ENCODE measurements at regions not wholly inside any gene's neighbourhood (a gene's known extent, or its start where the extent isn't known, plus 50 kb on each side); places are given as distances from the start of the nearest gene placed in this dataset.

DNA sequence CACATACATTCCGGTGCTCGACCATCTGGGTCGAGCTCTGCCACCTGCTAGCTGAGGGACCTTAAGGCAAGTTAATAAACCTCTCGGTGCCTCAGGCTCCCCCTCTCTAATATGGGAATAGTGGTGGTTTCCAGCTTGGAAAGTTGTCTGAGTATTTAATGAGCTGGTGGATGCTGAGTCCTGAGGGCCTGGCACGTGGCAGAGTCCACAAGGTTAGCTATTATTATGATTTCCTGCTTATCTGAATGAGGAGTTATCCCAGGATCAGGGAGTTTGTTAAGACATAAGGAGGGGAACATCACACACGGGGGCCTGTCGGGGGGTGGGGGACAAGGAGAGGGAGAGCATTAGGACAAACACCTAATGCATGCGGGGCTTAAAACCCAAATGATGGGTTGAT lies 80.1 kb upstream of the SLC22A23 start:
- no peaks in the 10 kb centered on the region for H3K36me3 ChIP-seq (ENCODE audit: insufficient read depth, low read length)
- no peak overlapping the region for H2AFZ ChIP-seq (ENCODE audit: low read length)
- no peaks in the 10 kb centered on the region for H4K20me1 ChIP-seq (ENCODE audit: insufficient read depth, low read length, poor library complexity, severe bottlenecking)
- no peak overlapping the region for H3K4me2 ChIP-seq (ENCODE audit: low read depth, low read length, poor library complexity, severe bottlenecking)
- no peak overlapping the region for H3K4me3 ChIP-seq (ENCODE audit: low read length, poor library complexity, severe bottlenecking)
- H3F3A ChIP-seq (ENCODE audit: low read depth), result no peaks in the 10 kb centered on the region
- H3K4me1 ChIP-seq (ENCODE audit: insufficient read depth, low read length, poor library complexity, severe bottlenecking), result no peaks in the 10 kb centered on the region
- TF ChIP-seq EZH2phosphoT487 (IDR thresholded peaks at IDR 0.05; ENCODE audit: borderline replicate concordance), result no peak
- TF ChIP-seq CTCF (conservative IDR thresholded peaks at IDR 0.05; ENCODE audit: low read length), result no peak
- H3K79me2 ChIP-seq (ENCODE audit: insufficient read depth, low read length), result no peaks in the 10 kb centered on the region
- no peaks in the 10 kb centered on the region for H3K27me3 ChIP-seq (ENCODE audit: insufficient read depth, low read length, poor library complexity, severe bottlenecking)
- no peaks in the 10 kb centered on the region for H3K9me2 ChIP-seq (replicated peaks; ENCODE audit: low read depth, low read length)
- no peak overlapping the region for H3K9ac ChIP-seq (ENCODE audit: low read depth, low read length, poor library complexity, severe bottlenecking)
- H3K9me3 ChIP-seq (ENCODE audit: insufficient read depth, low read depth, low read length), result no peaks in the 10 kb centered on the region

DNA sequence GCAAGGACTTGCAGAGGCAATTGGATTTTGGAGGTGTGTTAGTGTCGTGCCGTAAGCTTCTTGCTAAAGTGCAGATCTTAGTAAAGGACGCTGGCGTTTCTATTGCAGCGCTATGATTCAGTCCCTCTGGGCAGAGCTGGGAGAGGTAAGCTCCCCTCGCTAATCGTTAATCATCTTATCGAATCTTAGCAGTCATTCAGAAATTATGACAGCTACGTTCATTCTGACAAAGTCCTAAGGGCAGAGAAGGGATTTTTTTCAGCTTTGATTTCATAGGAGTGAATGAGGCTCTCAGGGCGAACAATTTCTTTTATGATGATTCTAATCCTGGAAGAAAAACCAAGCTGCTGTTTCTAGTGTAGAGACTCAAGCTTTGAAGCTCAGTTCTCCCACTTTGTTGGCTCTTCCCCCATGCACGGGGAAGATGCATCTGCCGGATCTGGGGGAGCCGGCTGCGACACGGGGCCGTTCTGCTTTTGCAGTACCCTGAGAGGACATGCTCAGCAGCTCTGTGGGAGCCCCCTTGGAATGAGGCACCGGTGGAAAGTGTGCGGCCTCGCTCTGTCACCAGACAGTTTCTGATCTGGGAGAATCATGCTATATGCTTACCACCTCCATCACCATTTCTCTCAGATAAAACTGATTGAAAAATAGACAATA lies 79.1 kb upstream of the SLC22A23 start:
- Histone ChIP-seq H3K4me3 (ENCODE audit: low read length, poor library complexity, severe bottlenecking) (no peak overlapping the region), H3K9me2 (replicated peaks; ENCODE audit: low read depth, low read length) (no peaks in the 10 kb centered on the region), H3K27me3 (ENCODE audit: insufficient read depth, low read length, poor library complexity, severe bottlenecking) (no peaks in the 10 kb centered on the region), H3K79me2 (ENCODE audit: insufficient read depth, low read length) (no peaks in the 10 kb centered on the region), H3F3A (ENCODE audit: low read depth) (no peaks in the 10 kb centered on the region), H3K4me2 (ENCODE audit: low read depth, low read length, poor library complexity, severe bottlenecking) (no peak overlapping the region), H3K9ac (ENCODE audit: low read depth, low read length, poor library complexity, severe bottlenecking) (no peak overlapping the region), H4K20me1 (ENCODE audit: insufficient read depth, low read length, poor library complexity, severe bottlenecking) (no peaks in the 10 kb centered on the region), H3K9me3 (ENCODE audit: insufficient read depth, low read depth, low read length) (no peaks in the 10 kb centered on the region), H3K4me1 (ENCODE audit: insufficient read depth, low read length, poor library complexity, severe bottlenecking) (no peaks in the 10 kb centered on the region), H3K36me3 (ENCODE audit: insufficient read depth, low read length) (no peaks in the 10 kb centered on the region), H2AFZ (ENCODE audit: low read length) (no peak overlapping the region)
- no peak for TF ChIP-seq CTCF (conservative IDR thresholded peaks at IDR 0.05; ENCODE audit: low read length)
- no peak for TF ChIP-seq EZH2phosphoT487 (IDR thresholded peaks at IDR 0.05; ENCODE audit: borderline replicate concordance)

DNA sequence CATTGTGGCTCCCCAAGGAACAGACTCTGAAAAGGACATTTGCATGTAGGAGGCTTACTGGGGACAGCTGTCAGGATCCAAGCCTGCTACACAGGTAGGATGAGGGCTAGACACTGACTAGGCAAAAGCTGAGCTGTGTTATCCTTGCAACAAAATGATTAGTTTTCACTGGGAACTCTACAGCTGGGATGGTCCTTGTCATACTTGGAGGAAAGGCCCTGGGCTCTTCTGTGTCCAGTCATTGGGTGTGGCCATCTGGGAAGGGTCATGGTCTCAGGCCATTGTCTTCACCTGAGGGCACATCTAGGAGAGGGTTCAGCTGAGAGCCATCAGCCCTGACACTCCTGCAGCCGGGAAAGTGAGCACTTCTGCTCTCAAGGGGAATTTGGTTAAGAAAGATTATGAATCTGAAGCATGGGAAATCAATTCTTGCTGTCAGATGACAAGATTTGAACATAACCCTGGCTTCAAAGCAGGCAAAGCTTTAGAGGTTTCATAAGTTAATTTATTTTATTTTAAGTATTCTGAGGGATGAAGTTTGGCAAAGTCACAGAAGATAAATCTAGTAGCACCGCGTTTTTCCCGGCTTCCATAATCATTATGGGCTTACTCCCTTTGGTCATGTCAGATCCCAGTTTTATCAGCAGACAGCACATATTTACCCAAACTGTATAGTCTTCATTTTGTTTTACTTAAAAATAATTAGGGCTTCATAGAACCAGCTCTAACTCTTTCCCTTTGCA lies 78.4 kb upstream of the SLC22A23 start:
- H3K36me3 ChIP-seq (ENCODE audit: insufficient read depth, low read length), result no peaks in the 10 kb centered on the region
- H3K27me3 ChIP-seq (ENCODE audit: insufficient read depth, low read length, poor library complexity, severe bottlenecking), result no peaks in the 10 kb centered on the region
- no peaks in the 10 kb centered on the region for H3K9me2 ChIP-seq (replicated peaks; ENCODE audit: low read depth, low read length)
- H3K4me1 ChIP-seq (ENCODE audit: insufficient read depth, low read length, poor library complexity, severe bottlenecking), result no peaks in the 10 kb centered on the region
- no peak overlapping the region for H3K4me3 ChIP-seq (ENCODE audit: low read length, poor library complexity, severe bottlenecking)
- no peaks in the 10 kb centered on the region for H3F3A ChIP-seq (ENCODE audit: low read depth)
- H3K9ac ChIP-seq (ENCODE audit: low read depth, low read length, poor library complexity, severe bottlenecking), result no peak overlapping the region
- no peak for TF ChIP-seq CTCF (conservative IDR thresholded peaks at IDR 0.05; ENCODE audit: low read length)
- TF ChIP-seq EZH2phosphoT487 (IDR thresholded peaks at IDR 0.05; ENCODE audit: borderline replicate concordance), result no peak
- H4K20me1 ChIP-seq (ENCODE audit: insufficient read depth, low read length, poor library complexity, severe bottlenecking), result no peaks in the 10 kb centered on the region
- no peak overlapping the region for H3K4me2 ChIP-seq (ENCODE audit: low read depth, low read length, poor library complexity, severe bottlenecking)
- no peak overlapping the region for H2AFZ ChIP-seq (ENCODE audit: low read length)
- H3K79me2 ChIP-seq (ENCODE audit: insufficient read depth, low read length), result no peaks in the 10 kb centered on the region
- no peaks in the 10 kb centered on the region for H3K9me3 ChIP-seq (ENCODE audit: insufficient read depth, low read depth, low read length)
